IMR-90 (cell line): ENCODE measurements at regions not wholly inside any gene's neighbourhood (a gene's known extent, or its start where the extent isn't known, plus 50 kb on each side); places are given as distances from the start of the nearest gene placed in this dataset.

Source experiments
- ATAC-seq: fragments of 200-7000 bp; cut with Tn5 transposase; 2 replicates; pipeline ENCODE4 v1.9.1; 2020; ENCODE audit warnings: low read depth, mild to moderate bottlenecking, moderate library complexity
- BruUV-seq: library from RNA; stranded (reverse); fragments of 400-500 nt; replicated peaks from 2 replicates; lab custom pipeline; 2021; lab: Mats Ljungman, UMichigan
- CTCF ChIA-PET: fragments of 300-600 bp; formaldehyde crosslinking; extraction: SDS; loops from one replicate; lab custom pipeline; 2021; ENCODE audit warnings: antibody characterized with exemption; lab: Yijun Ruan, JAX
- POLR2A ChIA-PET: fragments of 300-600 bp; sonication (Branson Sonifier 250); formaldehyde crosslinking; loops from one replicate; lab custom pipeline; 2022; ENCODE audit warnings: antibody characterized with exemption; ENCODE audit not compliant: unreplicated experiment; lab: Charles Lee
- DNase-seq: peaks from one replicate; pipeline ENCODE4 v3.0.0; 2013
- H2AFZ ChIP-seq: replicated peaks from 2 replicates; pipeline ENCODE3; 2013; ENCODE audit warnings: low read length, mild to moderate bottlenecking; ENCODE audit not compliant: poor library complexity
- H2AK5ac ChIP-seq: 2 replicates; pipeline ENCODE4 v1.6.1; 2013; ENCODE audit warnings: low read depth, low read length, inconsistent platforms
- H2AK9ac ChIP-seq: replicated peaks from 2 replicates; pipeline ENCODE3; 2013; ENCODE audit warnings: mild to moderate bottlenecking, low read depth, low read length, moderate library complexity; ENCODE audit not compliant: poor library complexity
- H2BK120ac ChIP-seq: 2 replicates; pipeline ENCODE4 v1.6.1; 2013; ENCODE audit warnings: low read depth, low read length, inconsistent platforms
- H2BK15ac ChIP-seq: 3 replicates; pipeline ENCODE4 v1.6.1; 2013; ENCODE audit warnings: low read depth, low read length, inconsistent platforms
- H2BK20ac ChIP-seq: 2 replicates; pipeline ENCODE4 v1.6.1; 2013; ENCODE audit warnings: low read depth, mild to moderate bottlenecking, inconsistent platforms, low read length, moderate library complexity
- H2BK5ac ChIP-seq: 2 replicates; pipeline ENCODE4 v1.6.1; 2013; ENCODE audit warnings: mild to moderate bottlenecking, low read depth, low read length, inconsistent platforms; ENCODE audit not compliant: poor library complexity, severe bottlenecking
- H3K14ac ChIP-seq: replicated peaks from 2 replicates; pipeline ENCODE4 v1.6.1; 2013; ENCODE audit warnings: low read depth, low read length, inconsistent platforms
- H3K18ac ChIP-seq: 2 replicates; pipeline ENCODE4 v1.6.1; 2013; ENCODE audit warnings: low read depth, low read length, control low read depth
- H3K23ac ChIP-seq: 2 replicates; pipeline ENCODE4 v1.6.1; 2013; ENCODE audit warnings: low read depth, low read length, inconsistent platforms
- H3K27ac ChIP-seq: 2 replicates; pipeline ENCODE4 v1.5.1; 2013; ENCODE audit warnings: mild to moderate bottlenecking, control low read depth, low read length; ENCODE audit not compliant: insufficient read depth
- H3K27me3 ChIP-seq: 2 replicates; pipeline ENCODE4 v1.6.1; 2013; ENCODE audit warnings: low read length; ENCODE audit not compliant: control insufficient read depth, insufficient read depth
- H3K36me3 ChIP-seq: 2 replicates; pipeline ENCODE4 v1.6.1; 2013; ENCODE audit warnings: low read length, mixed read lengths; ENCODE audit not compliant: control insufficient read depth, insufficient read depth
- H3K4ac ChIP-seq: 2 replicates; pipeline ENCODE4 v1.6.1; 2013; ENCODE audit warnings: low read depth, low read length, inconsistent platforms
- H3K4me1 ChIP-seq: 2 replicates; pipeline ENCODE4 v1.6.1; 2013; ENCODE audit warnings: low read length, mixed read lengths; ENCODE audit not compliant: control insufficient read depth, insufficient read depth
- H3K4me2 ChIP-seq: 2 replicates; pipeline ENCODE4 v1.6.1; 2013; ENCODE audit warnings: low read depth, mild to moderate bottlenecking, control low read depth, low read length, moderate library complexity
- H3K4me3 ChIP-seq: 2 replicates; pipeline ENCODE4 v1.5.1; 2013; ENCODE audit warnings: low read depth, mild to moderate bottlenecking, control low read depth, low read length, moderate library complexity; ENCODE audit not compliant: insufficient read depth
- H3K56ac ChIP-seq: 2 replicates; pipeline ENCODE4 v1.6.1; 2013; ENCODE audit warnings: low read length, inconsistent platforms; ENCODE audit not compliant: insufficient read depth; ENCODE audit errors: extremely low read depth
- H3K79me1 ChIP-seq, 2 experiments: 2 replicates each; pipeline ENCODE4 v1.6.1; 2013; ENCODE audit warnings: low read length in 2 of 2, inconsistent platforms in 1 of 2, low read depth in 1 of 2
- H3K9ac ChIP-seq: 2 replicates; pipeline ENCODE4 v1.6.1; 2013; ENCODE audit warnings: low read depth, low read length, control low read depth
- H3K9me1 ChIP-seq: 2 replicates; pipeline ENCODE4 v1.6.1; 2013; ENCODE audit warnings: low read length, inconsistent platforms; ENCODE audit not compliant: insufficient read depth
- H3K9me3 ChIP-seq: 2 replicates; pipeline ENCODE4 v1.6.1; 2013; ENCODE audit warnings: low read length; ENCODE audit not compliant: control insufficient read depth, insufficient read depth
- H4K20me1 ChIP-seq: 2 replicates; pipeline ENCODE4 v1.6.1; 2013; ENCODE audit warnings: low read length, inconsistent platforms; ENCODE audit not compliant: insufficient read depth
- H4K5ac ChIP-seq: 2 replicates; pipeline ENCODE4 v1.6.1; 2013; ENCODE audit warnings: mild to moderate bottlenecking, low read depth, low read length, control low read depth
- H4K8ac ChIP-seq, 2 experiments: 2 replicates each; pipeline ENCODE4 v1.6.1; 2013; ENCODE audit warnings: low read depth in 2 of 2, low read length in 2 of 2, control low read depth in 1 of 2, inconsistent platforms in 1 of 2
- H4K91ac ChIP-seq: 2 replicates; pipeline ENCODE4 v1.6.1; 2013; ENCODE audit warnings: low read depth, low read length, inconsistent platforms; ENCODE audit not compliant: insufficient read depth
- BHLHE40 ChIP-seq: fragments of 150-350 bp; IDR thresholded peaks from 2 replicates; pipeline ENCODE4 v1.6.1; 2016; ENCODE audit warnings: mild to moderate bottlenecking, low read depth, low read length
- CEBPB ChIP-seq: IDR thresholded peaks from 2 replicates; pipeline ENCODE4 v1.6.1; 2012; ENCODE audit warnings: low read depth, low read length, improper control_type of control experiment
- CHD1 ChIP-seq: IDR thresholded peaks from 2 replicates; pipeline ENCODE4 v1.6.1; 2012; ENCODE audit warnings: low read depth, low read length, improper control_type of control experiment
- CTCF ChIP-seq: conservative IDR thresholded peaks from 2 replicates; pipeline ENCODE4 v1.5.1; 2012; ENCODE audit warnings: mild to moderate bottlenecking, low read depth, low read length, improper control_type of control experiment
- ELK1 ChIP-seq: fragments of 150-350 bp; IDR thresholded peaks from 2 replicates; pipeline ENCODE4 v1.6.1; 2016; ENCODE audit warnings: low read depth, mild to moderate bottlenecking, low read length, moderate library complexity, borderline replicate concordance
- MAFK ChIP-seq: IDR thresholded peaks from 2 replicates; pipeline ENCODE4 v1.6.1; 2012; ENCODE audit warnings: low read depth, low read length, improper control_type of control experiment
- MAZ ChIP-seq: IDR thresholded peaks from 2 replicates; pipeline ENCODE4 v1.6.1; 2012; ENCODE audit warnings: low read depth, mild to moderate bottlenecking, low read length, improper control_type of control experiment, moderate library complexity, borderline replicate concordance
- MXI1 ChIP-seq: IDR thresholded peaks from 2 replicates; pipeline ENCODE4 v1.6.1; 2012; ENCODE audit warnings: low read depth, mild to moderate bottlenecking, low read length, moderate library complexity, borderline replicate concordance
- RAD21 ChIP-seq: IDR thresholded peaks from 2 replicates; pipeline ENCODE4 v1.6.1; 2012; ENCODE audit warnings: low read length, improper control_type of control experiment
- RCOR1 ChIP-seq: IDR thresholded peaks from 2 replicates; pipeline ENCODE4 v1.6.1; 2012; ENCODE audit warnings: mild to moderate bottlenecking, low read length, improper control_type of control experiment; ENCODE audit not compliant: insufficient replicate concordance
- RFX5 ChIP-seq: IDR thresholded peaks from 2 replicates; pipeline ENCODE4 v1.8.0; 2012; ENCODE audit warnings: low read depth, mild to moderate bottlenecking, low read length, moderate library complexity
- SMC3 ChIP-seq: fragments of 150-350 bp; IDR thresholded peaks from 2 replicates; pipeline ENCODE4 v1.6.1; 2016; ENCODE audit warnings: low read depth, mild to moderate bottlenecking, antibody characterized with exemption, low read length, moderate library complexity
- USF2 ChIP-seq: fragments of 150-350 bp; IDR thresholded peaks from 2 replicates; pipeline ENCODE4 v1.6.1; 2017; ENCODE audit warnings: mild to moderate bottlenecking, antibody characterized with exemption, low read length, low read depth
- WGBS, 2 experiments: methylation state at CpG; one replicate each; pipeline versions ENCODE4 v1.1.5 to v1.1.7; 2013; ENCODE audit warnings: missing lambda C conversion rate in 2 of 2; ENCODE audit not compliant: insufficient read length in 1 of 2; ENCODE audit errors: extremely low coverage in 2 of 2; 5-methylcytosine and 5-hydroxymethylcytosine counted together
- dilution Hi-C: fragments of 300-500 bp; cut with HindIII; formaldehyde crosslinking; loops from one replicate; pipeline ENCODE4 v1.14.3; 2018; ENCODE audit warnings: low sequenced_read_pairs; ENCODE audit not compliant: unreplicated experiment
- in situ Hi-C: fragments of 300-500 bp; cut with MboI; formaldehyde crosslinking; loops from 3 replicates; pipeline ENCODE4 v1.14.3; 2019; ENCODE audit warnings: low sequenced_read_pairs, inconsistent platforms, mixed read lengths
- intact Hi-C: fragments of 100-400 bp; cut with micrococcal nuclease; formaldehyde crosslinking; loops from 2 replicates; pipeline ENCODE4 v1.10.0; 2022

GRCh38 chr12:105539735-105540134 lies 209.2 kb downstream of the C12orf75 start:
- Histone ChIP-seq H4K20me1 (no peaks in the 10 kb centered on the region), H2BK20ac (peak overlapping the region; percentile 78; the same call in 1 of the 2 replicates), H3K56ac (no peak overlapping the region), H3K18ac (peak overlapping the region; percentile 86), H4K8ac (no peak overlapping the region), H2BK15ac (0 out of 3 replicates have a peak overlapping the region, but pooled peaks have one; percentile 69), H3K79me1 (no peaks in the 10 kb centered on the region), H3K9ac (no peak overlapping the region), H2BK5ac (peak overlapping the region; percentile 34), H3K9me3 (peaks cover 4% of the 10 kb centered on the region), H4K5ac (peak overlapping the region; percentile 85), H3K4me1 (peaks cover 12% of the 10 kb centered on the region), H2AK9ac (no peak overlapping the region), H3K4me2 (no peak overlapping the region), H3K27ac (peak overlapping the region; percentile 47; the same call in 1 of the 2 replicates), H2AFZ (no peak overlapping the region), H4K91ac (peak overlapping the region; percentile 58; the same call in 1 of the 2 replicates), H3K9me1 (peaks cover 5% of the 10 kb centered on the region), H3K27me3 (peaks cover 4% of the 10 kb centered on the region), H3K4ac (peak overlapping the region; percentile 64), H3K4me3 (no peak overlapping the region), H3K23ac (no peak overlapping the region), H2AK5ac (0 out of 2 replicates have a peak overlapping the region, but pooled peaks have one; percentile 2), H3K36me3 (no peaks in the 10 kb centered on the region), H2BK120ac (peak overlapping the region; percentile 86; the same call in 1 of the 2 replicates), H3K14ac (no peak overlapping the region)
- DNase-seq (no peak), ATAC-seq (no peak)
- TF ChIP-seq RAD21 (no peak), BHLHE40 (no peak), CEBPB (no peak), ELK1 (no peak), SMC3 (no peak), CHD1 (no peak), USF2 (no peak), RFX5 (no peak), MAFK (no peak), CTCF (no peak), RCOR1 (no peak), MAZ (no peak), MXI1 (no peak)
- ChIA-PET CTCF (interaction anchor here (0.9 kb wide), 1 partner anchor 55 kb away, joined by 3 read pairs; no protein-coding TSS in a partner anchor), POLR2A (no interaction called here)
- in situ Hi-C loops = no loop called here
- dilution Hi-C loops = no loop called here
- intact Hi-C loops = no loop called here
- 50% methylated on average over 2 of the region's 3 CpGs; no CpG with 5 or more reads in 1 of the 2 experiments for WGBS, 2 experiments
- BruUV-seq = no TSS peak
